GM12873 (cell line): ENCODE measurements at regions not wholly inside any gene's neighbourhood (a gene's known extent, or its start where the extent isn't known, plus 50 kb on each side); places are given as distances from the start of the nearest gene placed in this dataset.

Experiments used
- TF ChIP-seq, protein P1 (sequence below): IDR thresholded peaks from 2 replicates; pipeline ENCODE4 v1.5.1; 2012; ENCODE audit warnings: low read depth, mild to moderate bottlenecking, moderate library complexity, low read length, control low read depth; ENCODE audit not compliant: insufficient read depth; ENCODE audit errors: missing control alignments

DNA sequence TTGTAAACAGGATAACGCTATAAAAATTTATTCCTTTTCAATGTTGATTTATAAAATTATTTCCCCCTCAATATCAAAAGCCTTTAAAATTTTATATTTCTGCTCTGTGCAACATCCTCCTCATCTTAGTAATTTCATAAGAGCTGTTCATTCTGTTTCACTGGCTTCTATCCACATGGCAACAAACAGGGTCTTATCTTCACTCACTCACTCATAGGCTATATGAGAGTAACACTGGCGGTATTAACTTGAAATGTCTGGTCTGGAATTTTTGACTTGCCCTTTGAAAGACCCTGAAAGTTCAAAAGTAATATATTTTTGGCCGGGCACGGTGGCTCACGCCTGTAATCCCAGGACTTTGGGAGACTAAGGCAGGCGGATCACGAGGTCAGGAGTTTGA is 77.4 kb upstream of the KRTAP11-1 start:
- TF ChIP-seq, protein P1, sequence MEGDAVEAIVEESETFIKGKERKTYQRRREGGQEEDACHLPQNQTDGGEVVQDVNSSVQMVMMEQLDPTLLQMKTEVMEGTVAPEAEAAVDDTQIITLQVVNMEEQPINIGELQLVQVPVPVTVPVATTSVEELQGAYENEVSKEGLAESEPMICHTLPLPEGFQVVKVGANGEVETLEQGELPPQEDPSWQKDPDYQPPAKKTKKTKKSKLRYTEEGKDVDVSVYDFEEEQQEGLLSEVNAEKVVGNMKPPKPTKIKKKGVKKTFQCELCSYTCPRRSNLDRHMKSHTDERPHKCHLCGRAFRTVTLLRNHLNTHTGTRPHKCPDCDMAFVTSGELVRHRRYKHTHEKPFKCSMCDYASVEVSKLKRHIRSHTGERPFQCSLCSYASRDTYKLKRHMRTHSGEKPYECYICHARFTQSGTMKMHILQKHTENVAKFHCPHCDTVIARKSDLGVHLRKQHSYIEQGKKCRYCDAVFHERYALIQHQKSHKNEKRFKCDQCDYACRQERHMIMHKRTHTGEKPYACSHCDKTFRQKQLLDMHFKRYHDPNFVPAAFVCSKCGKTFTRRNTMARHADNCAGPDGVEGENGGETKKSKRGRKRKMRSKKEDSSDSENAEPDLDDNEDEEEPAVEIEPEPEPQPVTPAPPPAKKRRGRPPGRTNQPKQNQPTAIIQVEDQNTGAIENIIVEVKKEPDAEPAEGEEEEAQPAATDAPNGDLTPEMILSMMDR: no peak

- TF ChIP-seq, protein P1: no peak
These were observed 75.6 kb upstream of the KRTAP11-1 start for GRCh38 chr21:30957010-30957409.

GRCh38 chr21:30953605-30954004 is 72.2 kb upstream of the KRTAP11-1 start:
- TF ChIP-seq, protein P1: no peak

DNA sequence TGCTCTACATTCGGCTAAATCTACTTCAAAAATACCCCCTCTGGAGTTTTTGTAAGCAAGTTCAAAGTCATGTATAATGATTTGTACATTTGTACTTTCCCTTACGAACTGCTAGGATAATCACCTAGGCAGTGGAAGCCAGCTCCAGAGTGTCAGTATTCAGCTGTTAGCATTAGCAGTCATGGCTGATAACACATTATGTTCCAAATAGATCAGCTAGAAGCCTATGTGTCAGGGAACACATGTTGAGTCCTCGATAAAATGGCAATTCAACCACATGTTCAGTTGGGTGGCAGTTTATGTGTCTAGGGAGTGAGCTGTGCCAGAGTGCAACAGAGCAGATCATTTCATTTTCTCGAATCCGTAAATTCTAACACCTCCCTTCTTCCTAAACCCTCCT is 65.8 kb upstream of the KRTAP11-1 start:
- TF ChIP-seq, protein P1: no peak

DNA sequence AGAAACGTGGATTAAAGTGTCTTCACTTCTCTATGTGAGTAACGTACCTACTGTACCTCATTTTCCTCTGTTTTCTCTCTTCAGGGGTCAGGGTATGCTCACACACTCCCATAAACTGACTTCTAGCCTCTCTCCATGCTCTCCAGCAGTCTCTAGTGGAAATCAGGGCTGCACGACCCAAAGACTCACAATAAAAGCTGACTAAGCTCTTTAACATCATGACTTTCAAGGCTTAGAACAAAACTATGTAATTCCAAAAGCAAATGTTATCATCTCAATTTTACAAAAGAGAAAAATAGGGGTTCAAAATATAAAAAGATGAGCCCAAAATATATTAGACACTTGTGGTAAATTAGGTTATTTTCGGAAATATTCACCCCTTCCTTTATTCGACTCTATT is 62.5 kb upstream of the KRTAP11-1 start:
- TF ChIP-seq, protein P1: no peak

- TF ChIP-seq, protein P1: no peak
These were observed 61.9 kb upstream of the KRTAP11-1 start for GRCh38 chr21:30943243-30943642.

DNA sequence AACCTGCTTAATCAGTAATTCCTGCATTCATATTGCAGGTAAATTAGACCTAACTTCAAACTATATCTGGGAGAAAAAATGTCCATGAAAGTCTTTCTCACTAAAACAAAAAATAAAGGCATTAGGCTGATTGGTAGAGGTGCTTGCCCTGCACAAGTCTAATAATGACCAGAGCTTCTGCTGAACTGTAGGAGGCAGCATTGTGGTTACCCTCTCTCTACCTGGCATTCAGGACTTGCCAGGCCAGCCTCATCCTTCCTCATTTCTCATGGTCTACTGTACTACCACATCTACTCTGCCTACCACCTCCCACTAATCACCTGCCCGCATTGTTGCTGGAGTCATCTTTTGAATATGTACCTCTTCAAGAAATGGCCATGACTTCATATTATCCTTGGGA is 60.8 kb upstream of the KRTAP11-1 start:
- TF ChIP-seq, protein P1: peak; percentile 35
